BJ (cell line): ENCODE measurements at regions not wholly inside any gene's neighbourhood (a gene's known extent, or its start where the extent isn't known, plus 50 kb on each side); places are given as distances from the start of the nearest gene placed in this dataset.

Experiments used
- CTCF ChIA-PET: fragments of 350-600 bp; formaldehyde crosslinking; extraction: SDS; loops from one replicate; lab custom pipeline; 2021; ENCODE audit warnings: antibody characterized with exemption, inconsistent platforms; lab: Yijun Ruan, JAX
- POLR2A ChIA-PET: fragments of 300-600 bp; sonication (Branson Sonifier 250); formaldehyde crosslinking; extraction: SDS; loops from one replicate; lab custom pipeline; 2021; ENCODE audit warnings: antibody characterized with exemption; lab: Charles Lee
- DNase-seq: peaks from one replicate; pipeline ENCODE4 v3.0.0-alpha.2; 2011; ENCODE audit warnings: low read depth
- H3K27me3 ChIP-seq: 2 replicates; pipeline ENCODE4 v1.6.0; 2011; ENCODE audit warnings: low read length; ENCODE audit not compliant: control insufficient read depth, insufficient read depth
- H3K36me3 ChIP-seq: 2 replicates; pipeline ENCODE4 v1.5.1; 2011; ENCODE audit warnings: low read length; ENCODE audit not compliant: control insufficient read depth, insufficient read depth
- H3K4me3 ChIP-seq: 2 replicates; pipeline ENCODE4 v1.5.1; 2011; ENCODE audit warnings: low read depth, mild to moderate bottlenecking, control low read depth, low read length
- TF ChIP-seq, protein P1 (sequence below): IDR thresholded peaks from 2 replicates; pipeline ENCODE4 v1.5.1; 2011; ENCODE audit warnings: low read depth, mild to moderate bottlenecking, control low read depth, inconsistent platforms, low read length, moderate library complexity; ENCODE audit not compliant: insufficient read depth

DNA sequence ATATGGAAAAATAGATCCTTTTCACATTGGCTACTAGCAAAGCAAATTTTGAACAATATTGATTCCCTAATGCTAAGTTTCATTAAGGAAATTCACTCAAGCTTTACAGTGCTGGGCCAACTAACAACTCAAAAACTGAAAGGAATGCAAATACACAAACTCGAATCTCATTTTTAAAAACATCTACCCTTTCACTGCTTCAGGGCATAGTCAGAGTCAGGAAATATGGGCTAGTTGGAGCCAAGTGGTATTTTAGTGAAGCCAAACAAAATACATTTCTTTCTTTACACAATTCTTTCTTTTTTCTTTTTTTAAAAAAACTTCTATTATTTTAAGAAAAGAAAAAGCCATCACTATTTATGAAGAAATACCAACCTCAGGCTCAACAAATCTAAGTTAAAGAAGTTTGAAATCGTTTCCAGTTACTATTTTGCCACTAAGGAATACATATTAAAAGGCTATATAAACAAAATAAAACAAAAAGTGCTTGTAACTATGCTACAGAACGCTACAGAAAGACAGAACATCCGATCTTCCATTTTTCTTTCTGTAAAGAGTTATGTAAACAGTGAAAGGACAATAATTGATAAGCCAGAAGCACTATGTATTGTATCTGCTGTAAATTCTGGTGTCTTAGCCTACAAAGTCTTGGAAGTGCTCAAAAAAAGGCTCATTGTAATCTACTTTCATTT is 113.6 kb upstream of the STK17B start:
- TF ChIP-seq, protein P1, sequence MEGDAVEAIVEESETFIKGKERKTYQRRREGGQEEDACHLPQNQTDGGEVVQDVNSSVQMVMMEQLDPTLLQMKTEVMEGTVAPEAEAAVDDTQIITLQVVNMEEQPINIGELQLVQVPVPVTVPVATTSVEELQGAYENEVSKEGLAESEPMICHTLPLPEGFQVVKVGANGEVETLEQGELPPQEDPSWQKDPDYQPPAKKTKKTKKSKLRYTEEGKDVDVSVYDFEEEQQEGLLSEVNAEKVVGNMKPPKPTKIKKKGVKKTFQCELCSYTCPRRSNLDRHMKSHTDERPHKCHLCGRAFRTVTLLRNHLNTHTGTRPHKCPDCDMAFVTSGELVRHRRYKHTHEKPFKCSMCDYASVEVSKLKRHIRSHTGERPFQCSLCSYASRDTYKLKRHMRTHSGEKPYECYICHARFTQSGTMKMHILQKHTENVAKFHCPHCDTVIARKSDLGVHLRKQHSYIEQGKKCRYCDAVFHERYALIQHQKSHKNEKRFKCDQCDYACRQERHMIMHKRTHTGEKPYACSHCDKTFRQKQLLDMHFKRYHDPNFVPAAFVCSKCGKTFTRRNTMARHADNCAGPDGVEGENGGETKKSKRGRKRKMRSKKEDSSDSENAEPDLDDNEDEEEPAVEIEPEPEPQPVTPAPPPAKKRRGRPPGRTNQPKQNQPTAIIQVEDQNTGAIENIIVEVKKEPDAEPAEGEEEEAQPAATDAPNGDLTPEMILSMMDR = no peak
- no peak for DNase-seq
- Histone ChIP-seq H3K4me3 (no peak overlapping the region), H3K27me3 (no peaks in the 10 kb centered on the region), H3K36me3 (no peaks in the 10 kb centered on the region)
- ChIA-PET CTCF (interaction anchor here (1.1 to 2.3 kb wide), 4 partner anchors 8 to 207 kb away, joined by 3 to 5 read pairs (median 4); no protein-coding TSS in a partner anchor), POLR2A (no interaction called here)

DNA sequence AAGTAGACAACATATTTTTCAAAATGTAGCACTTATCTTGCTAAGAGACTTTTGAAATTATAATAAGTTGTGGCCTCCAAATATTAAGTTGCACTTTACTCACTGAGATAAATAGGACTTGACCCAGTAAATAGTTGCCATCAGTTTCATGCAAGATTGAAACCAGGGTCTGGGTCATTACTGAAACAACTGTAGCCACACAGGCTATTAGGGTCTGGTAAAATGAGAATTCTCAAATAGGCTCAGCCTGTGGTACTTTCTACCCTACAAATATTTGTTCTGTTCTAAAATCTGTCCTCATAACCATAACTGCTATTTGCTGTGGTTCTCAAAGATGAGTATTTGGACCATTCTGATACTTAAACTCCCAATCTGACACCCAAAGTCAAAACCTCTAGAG is 115.4 kb upstream of the STK17B start:
- Histone ChIP-seq H3K27me3 (no peaks in the 10 kb centered on the region), H3K36me3 (no peaks in the 10 kb centered on the region), H3K4me3 (no peak overlapping the region)
- CTCF ChIA-PET = interaction anchor here (1.5 kb wide), 1 partner anchor 51 kb away, joined by 4 read pairs; no protein-coding TSS in a partner anchor
- DNase-seq = no peak
- POLR2A ChIA-PET = no interaction called here
- TF ChIP-seq, protein P1 = no peak

DNA sequence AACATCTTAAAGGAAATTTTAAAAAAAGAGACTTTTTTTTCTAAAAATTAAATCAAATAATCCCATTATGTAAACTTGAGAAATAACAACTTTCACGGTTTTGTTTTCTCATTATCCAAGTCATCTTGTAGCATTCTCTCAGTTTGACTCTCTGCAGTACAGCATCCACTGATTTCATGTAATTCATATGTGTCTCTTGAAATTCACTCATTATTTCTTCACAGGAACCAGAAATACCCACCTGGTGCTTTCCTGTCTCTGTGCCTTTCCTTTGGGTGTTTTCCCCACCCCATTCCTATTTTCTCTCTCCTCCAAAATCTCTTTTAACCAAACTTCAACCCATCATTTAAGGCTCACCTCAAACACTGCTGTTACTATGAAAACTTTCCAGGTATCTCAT is 116.1 kb upstream of the STK17B start:
- ChIA-PET CTCF (interaction anchor here (1.5 kb wide), 1 partner anchor 50 kb away, joined by 4 read pairs; no protein-coding TSS in a partner anchor), POLR2A (no interaction called here)
- no peak for DNase-seq
- H3K36me3 ChIP-seq = no peaks in the 10 kb centered on the region
- H3K4me3 ChIP-seq = no peak overlapping the region
- TF ChIP-seq, protein P1 = no peak
- H3K27me3 ChIP-seq = no peaks in the 10 kb centered on the region

DNA sequence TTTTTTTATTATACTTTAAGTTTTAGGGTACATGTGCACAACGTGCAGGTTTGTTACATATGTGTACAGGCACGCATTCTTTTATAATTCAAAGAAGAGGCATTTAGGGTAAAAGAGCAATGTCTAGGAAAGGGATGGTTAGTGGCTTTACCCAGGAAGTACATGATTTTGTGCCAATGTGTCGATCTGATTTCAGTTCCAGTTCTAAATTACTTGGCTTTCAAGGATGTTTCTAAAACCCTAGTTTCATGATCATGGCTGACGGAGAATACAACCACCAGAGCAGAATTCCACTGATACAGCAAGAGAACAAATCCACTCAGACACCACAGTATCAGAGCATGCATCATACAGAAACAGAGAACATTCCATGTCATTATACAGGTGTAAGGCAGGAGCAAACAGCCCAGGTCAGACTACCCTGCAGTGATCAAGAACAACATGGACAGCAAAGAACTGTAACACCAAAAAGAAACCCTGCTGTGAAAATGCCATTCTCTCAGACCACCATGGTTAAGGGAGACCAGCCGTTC is 116.7 kb upstream of the STK17B start:
- Histone ChIP-seq H3K36me3 (no peaks in the 10 kb centered on the region), H3K4me3 (no peak overlapping the region), H3K27me3 (no peaks in the 10 kb centered on the region)
- POLR2A ChIA-PET = no interaction called here
- TF ChIP-seq, protein P1 = no peak
- CTCF ChIA-PET = interaction anchor here (0.6 kb wide), 1 partner anchor 201 kb away, joined by 3 read pairs; no protein-coding TSS in a partner anchor
- DNase-seq = no peak

DNA sequence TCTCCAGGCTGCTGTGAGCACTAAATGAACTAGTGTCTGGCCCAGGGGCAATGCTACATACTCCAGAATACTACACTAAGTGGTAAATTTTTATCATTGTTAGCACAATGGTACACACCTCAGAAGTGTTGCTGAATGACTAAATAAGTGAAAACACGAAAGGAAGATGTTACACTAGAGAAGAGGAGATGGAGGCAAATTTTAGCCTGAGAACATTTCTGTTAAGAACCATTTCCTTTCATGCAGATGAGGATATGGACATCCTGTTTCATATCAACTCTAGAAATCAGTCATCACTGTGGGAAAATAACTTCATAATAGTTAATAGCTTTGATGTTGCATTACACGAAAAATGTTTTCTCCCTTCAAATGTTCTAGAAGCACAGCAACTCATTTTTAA is 117.6 kb upstream of the STK17B start:
- POLR2A ChIA-PET = no interaction called here
- CTCF ChIA-PET = interaction anchor here (0.6 kb wide), 1 partner anchor 202 kb away, joined by 3 read pairs; no protein-coding TSS in a partner anchor

More for the DNA sequence above, 117.6 kb upstream of the STK17B start:
- DNase-seq = no peak
- no peaks in the 10 kb centered on the region for H3K36me3 ChIP-seq
- H3K27me3 ChIP-seq = no peaks in the 10 kb centered on the region
- TF ChIP-seq, protein P1 = no peak
- no peak overlapping the region for H3K4me3 ChIP-seq
